ENCODE measurements at regions not wholly inside any gene's neighbourhood (a gene's known extent, or its start where the extent isn't known, plus 50 kb on each side); places are given as distances from the start of the nearest gene placed in this dataset.
"Not testable (repeated sequence)": the region's sequence is repeated elsewhere in the genome, so short reads cannot be mapped to it uniquely, and the experiment has no call there.

DNA sequence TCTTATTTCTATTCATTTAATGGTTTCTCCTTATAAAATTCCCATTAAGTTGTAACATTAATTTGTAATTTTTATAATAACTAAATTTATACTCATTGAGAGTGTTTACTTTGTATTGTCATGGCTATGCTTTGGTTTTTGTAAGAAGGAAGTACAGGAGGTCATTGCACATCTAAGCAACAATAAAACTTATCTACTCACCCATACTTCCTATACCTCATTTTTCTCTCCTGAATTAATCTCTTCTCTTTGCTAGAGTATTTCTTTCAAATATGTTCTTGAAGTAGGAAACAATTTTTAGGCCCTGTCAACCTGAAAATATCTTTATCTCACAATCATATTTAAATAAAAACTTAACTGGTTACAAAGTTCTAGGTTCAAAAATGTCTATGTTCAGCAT is 95.4 kb upstream of the WDR11 start:
- no peak for DNase-seq (ENCODE audit: low spot score)

DNA sequence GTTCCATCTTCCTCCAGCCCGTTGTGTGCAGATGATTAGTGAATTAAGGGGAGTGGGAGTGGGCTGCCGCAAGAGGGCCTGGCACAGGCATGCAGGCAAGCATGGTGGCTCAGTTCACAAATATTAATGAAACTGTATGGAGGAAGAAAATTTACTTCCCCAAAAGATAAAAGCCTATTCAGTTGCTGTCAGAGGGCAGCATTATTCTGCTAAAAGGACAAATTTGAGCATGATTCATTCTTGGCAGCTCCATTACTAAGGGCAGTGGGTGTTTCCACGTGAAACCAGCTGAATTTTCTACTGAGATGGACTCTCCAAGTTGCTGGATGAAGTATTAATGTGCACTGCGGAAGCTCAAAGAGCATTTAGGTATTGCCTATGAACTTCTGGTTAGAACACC is 90.9 kb upstream of the WDR11 start:
- no peak for DNase-seq (ENCODE audit: low spot score)

DNA sequence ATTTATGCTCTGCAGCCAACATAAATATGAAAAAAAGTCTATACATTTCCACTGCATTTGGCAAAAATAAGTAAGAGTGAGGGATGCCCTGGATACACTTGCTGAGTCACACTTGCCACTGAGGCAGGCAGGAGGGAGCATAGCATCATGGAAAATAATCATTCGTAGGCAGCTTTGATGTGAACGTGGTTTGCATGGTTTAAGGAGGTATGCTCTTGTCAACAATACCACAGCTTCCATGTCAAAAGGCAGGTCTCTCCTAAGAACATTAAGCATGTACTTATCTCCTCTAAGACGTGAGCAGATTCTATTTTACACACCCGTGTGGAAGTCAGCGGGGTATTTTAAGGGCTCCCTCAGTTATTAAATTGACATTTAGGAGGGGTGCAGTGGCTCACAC is 89.2 kb upstream of the WDR11 start:
- no peak for DNase-seq (ENCODE audit: low spot score)

DNA sequence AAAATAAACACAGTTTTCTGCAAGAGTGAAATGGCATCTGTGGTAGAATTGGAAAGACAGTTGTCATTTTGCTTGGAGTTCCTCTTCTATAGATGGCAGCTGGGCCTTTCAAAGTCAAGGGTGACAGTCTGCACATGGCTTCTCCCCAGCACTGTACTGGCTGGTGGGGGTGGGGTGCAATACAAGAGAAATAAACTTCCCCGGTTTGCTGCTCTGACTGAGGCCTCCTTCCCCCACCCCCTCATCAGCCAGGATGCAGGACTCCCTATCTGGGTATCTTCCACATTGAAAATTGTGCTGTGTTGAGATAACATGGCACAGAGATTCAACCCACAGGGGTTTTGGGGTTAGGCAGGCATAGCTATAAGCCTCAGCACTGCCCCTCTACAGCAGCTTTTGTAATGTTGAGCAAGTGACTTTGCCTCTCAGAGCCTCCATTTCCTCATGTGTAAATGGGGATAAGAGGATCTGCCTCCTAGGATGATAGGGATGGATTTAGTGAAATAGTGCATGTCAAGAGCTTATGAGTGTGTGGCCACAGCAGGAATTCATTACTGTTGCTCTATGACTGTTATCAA is 85.8 kb upstream of the WDR11 start:
- no peak for DNase-seq (ENCODE audit: low spot score)

DNA sequence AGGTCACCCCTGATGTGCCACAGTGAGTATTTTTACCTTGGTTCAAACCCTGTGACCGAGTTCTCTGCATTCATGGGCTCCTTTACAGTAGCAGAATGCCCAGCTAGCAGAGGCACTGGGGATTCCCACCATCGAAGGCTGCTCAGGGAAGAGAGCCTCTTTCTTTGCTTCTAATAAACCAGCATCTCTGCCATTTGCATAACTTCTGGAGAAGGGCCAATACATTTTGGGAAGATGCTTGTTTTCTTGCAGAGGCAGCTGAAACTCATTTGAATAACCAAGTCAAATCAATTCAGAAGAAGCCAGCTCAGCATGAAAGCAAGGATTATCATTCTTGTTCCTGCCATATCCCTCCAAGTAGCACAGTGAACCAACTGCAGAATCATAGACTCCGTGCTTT is 82.9 kb upstream of the WDR11 start:
- no peak for DNase-seq (ENCODE audit: low spot score)

DNA sequence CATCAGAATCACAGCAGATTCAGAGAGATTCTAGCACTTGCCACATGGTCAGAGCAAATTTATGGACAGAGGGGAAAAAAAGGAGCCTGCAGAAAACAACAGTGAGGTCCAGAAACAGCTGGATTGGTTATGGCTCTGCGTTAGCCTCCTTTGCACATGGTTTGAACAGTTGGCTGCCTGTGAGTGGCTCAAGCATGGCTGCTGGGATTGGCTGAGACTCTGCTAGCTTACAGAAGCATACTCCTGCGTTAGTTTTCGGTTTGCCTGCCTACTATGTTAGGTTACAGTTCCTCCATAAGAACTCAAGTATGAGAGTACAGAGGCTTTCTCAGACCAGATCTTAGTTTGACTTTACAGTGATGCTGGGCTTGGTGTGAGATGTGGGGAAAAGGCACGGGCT is 80.7 kb upstream of the WDR11 start:
- DNase-seq (ENCODE audit: low spot score) = no peak

DNA sequence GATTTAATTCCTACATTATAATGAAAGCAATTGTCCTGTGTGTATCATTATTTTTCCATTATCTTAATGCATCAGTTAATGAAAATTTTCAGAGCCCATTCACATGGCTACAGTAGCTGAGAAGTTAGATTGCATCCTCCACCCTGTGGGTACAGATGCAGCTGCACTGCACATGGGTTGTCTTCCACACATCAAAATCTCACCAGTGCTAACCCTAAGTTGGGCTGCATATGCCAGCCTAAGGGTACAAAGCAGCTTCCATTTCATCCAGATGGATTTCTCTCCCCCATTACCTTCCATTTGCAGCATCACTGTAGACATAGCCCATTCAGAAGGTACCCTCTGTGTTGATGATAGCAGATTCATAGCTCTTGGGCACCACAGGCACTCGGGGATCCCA is 74.7 kb upstream of the WDR11 start:
- no peak for DNase-seq (ENCODE audit: low spot score)

DNA sequence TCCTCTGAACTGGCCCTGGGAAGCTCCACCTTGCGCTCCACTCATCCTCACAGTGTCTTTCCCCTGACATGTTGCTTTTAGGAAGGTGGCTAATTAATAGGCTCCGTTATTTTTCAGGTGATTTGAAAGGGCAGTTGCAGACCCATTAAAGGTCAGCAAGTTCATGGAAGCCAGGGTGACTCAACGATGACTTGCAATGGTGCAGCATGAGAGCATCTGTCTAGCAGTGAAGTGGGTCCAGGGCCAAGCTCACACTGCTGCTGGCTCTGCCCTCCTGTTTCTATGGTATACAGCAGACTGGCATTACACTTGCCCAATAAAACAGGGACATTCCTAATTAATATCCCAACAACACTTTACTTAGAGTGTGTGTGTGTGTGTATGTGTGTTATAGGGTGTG is 68.8 kb upstream of the WDR11 start:
- DNase-seq (ENCODE audit: low spot score) = no peak

DNA sequence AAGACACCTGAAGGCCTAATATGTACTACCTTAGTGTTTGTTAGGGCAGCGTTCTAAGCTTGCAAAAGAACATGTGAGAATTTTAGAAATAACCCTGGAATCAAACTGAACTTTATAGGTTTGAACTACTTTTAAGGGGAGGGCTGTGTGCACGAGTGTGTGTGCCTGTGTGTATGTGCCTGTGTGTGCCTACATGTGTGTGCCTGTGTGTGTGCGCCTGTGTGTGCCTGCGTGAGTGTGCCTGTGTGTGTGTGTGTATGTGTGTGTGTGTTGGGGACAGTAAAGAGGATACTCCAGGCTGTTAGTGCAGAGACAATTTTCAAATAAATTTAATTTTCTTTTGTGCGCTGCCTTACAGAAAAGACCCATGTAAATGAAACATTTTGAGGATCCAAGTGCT is 68.1 kb upstream of the WDR11 start:
- DNase-seq (ENCODE audit: low spot score) = no peak

DNA sequence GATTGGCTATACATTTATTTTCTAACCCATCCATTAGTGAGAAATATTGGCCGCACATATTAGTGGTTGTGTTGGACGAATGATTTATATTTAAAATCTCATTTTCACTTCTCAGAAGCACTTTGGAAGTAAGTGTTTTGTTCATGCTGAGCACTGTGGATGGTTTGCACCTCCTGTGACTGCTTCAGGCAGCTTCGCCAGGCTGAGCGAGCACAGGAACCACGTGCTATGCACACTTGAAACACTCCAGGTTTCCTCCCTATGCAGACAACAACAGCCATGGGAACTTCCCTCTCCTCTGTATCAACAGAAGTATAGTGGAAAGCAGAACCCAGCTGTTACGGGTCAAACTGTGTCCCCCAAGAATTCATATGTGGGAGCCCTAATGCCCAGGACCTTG is 67.3 kb upstream of the WDR11 start:
- DNase-seq (ENCODE audit: low spot score) = no peak

DNA sequence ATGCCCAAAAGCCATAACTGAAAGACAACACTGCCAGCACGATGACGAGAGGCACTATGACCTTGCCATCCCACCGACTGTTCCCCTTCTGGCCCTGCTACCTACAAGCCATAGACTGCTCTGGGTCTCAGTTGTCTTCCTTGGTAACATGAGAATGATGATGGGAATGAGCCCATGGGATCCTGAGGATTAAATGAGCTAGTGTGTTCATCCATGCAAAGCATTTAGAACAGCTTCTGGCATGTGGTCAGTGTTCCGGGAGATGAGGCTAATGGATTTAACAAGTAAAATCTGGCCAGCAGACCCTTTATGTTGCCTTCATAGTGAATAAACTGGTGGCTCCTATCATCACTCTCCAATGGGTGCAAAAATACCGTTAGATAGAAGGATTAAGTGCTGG is 62.4 kb upstream of the WDR11 start:
- no peak for DNase-seq (ENCODE audit: low spot score)

DNA sequence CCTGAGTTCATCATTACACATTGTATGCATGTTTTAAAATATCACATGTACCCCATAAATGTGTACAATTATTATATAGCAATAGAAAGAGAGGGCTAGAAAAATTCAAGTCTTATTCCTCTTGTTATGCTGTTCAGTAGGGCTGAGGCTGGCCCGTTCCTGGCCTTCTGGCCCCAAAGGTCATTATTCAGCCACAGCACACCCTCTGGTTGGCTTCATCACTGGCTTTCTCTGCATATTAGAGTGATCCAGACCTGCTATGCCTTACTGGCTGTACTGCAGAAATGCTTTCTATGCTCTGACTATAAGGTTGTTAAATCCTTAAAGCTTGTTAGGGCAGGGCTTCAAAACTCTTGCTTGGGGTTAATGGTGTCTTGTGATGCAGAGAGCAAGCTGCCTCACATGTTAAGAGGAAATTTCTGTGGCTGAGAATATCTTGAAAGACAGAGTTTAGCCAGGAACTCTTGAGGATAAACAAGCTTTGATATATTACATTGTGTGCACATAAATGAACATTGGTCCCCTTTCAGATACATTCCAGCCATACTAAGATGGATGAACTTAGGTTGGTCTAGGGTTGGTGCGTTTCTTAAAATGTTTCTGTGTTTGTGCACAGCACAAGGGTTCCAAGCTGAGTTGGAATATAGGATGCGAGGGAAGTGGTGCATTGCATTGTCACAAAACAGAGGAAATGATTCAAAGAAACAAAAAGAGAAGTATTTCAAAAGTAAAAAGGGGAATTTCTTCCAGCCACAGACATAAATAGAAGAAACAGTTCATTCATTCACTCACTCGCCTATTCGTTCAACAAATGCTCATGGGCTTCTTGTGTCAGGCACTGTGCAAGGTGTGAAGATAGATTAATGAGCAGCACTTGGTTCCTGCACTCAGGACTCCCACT is 61.6 kb upstream of the WDR11 start:
- DNase-seq (ENCODE audit: low spot score) = no peak

DNA sequence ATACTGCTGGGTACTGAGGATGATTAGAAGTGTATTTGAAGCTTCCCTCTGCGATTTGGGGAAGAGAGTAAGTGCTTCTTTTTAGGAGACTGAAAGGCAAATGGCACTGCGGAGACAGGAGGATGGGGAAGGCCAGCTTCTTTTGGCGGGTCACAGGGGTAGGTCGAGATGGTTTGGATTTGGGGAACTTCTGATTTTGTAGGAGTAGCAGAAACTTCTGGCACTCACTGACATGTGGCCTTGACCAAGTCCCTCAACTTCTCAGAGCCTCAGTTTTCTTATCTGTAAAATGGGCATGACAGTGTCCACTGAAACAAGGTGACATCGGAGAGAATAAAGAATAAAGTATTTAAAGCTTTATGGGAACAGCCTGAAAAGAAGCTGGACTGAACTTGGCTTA is 59.8 kb upstream of the WDR11 start:
- no peak for DNase-seq (ENCODE audit: low spot score)

DNA sequence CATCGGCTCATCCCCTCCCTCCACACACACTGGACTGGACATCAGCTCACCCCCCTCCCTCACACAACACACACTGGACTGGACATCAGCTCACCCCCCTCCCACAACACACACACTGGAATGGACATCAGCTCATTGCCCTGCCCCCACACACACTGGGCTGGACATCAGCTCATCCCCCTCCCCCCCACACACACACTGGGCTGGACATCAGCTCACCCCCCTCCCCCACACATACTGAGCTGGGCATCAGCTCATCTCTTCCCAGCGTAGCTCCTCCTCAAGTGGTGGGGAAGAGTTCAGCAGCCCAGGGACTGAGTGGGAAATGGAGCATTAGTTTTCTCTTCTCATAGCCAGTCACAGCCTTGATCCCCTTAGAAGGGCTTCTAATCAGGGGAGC is 58.1 kb upstream of the WDR11 start:
- no peak for DNase-seq (ENCODE audit: low spot score)

DNA sequence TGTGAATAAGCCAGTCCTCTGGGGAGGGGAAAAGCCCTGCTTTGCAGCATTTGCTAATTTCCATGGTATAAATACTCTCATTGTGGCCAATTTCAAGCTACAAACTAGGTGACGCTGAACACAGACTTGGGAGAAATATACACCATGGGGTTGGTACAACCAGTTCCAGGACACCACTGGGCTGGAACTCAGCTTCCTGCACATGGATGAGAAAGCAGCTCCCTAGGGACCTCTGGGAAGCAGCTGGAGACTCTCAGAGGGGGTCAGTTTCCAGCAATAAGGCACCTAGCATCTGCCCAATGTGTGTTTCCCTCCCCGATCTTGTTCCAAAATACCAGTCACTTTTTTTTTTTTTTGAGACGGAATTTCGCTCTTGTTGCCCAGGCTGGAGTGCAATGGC is 56.8 kb upstream of the WDR11 start:
- no peak for DNase-seq (ENCODE audit: low spot score)

DNA sequence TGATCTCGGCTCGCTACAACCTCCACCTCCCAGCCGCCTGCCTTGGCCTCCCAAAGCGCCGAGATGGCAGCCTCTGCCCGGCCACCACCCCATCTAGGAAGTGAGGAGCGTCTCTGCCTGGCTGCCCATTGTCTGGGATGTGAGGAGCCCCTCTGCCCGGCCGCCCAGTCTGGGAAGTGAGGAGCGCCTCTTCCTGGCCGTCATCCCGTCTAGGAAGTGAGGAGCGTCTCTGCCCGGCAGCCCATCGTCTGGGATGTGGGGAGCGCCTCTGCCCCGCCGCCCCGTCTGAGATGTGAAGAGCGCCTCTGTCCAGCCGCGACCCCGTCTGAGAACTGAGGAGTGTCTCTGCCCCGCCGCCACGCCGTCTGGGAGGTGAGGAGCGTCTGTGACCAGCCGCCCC is 52.9 kb upstream of the WDR11 start:
- DNase-seq (ENCODE audit: low spot score) = not testable (repeated sequence)

DNA sequence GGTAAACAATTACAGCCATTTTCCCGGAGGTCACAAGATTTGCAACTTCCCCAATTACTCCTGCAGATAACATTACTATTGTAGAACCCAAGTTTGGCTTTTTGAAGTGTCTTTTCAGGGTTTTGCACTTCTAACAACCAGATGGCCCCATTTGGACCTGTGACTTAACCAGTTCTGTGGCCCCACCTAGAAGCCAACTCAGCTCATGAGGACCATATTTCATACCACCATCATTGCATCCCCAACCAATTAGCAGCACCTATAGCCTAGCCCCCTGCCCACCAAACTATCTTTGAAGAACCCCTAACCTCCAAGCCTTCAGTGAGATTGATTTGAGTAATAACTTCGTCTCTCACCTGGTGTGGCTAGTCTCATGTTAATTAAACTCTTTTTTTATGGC is 51.3 kb upstream of the WDR11 start:
- DNase-seq (ENCODE audit: low spot score) = no peak

DNA sequence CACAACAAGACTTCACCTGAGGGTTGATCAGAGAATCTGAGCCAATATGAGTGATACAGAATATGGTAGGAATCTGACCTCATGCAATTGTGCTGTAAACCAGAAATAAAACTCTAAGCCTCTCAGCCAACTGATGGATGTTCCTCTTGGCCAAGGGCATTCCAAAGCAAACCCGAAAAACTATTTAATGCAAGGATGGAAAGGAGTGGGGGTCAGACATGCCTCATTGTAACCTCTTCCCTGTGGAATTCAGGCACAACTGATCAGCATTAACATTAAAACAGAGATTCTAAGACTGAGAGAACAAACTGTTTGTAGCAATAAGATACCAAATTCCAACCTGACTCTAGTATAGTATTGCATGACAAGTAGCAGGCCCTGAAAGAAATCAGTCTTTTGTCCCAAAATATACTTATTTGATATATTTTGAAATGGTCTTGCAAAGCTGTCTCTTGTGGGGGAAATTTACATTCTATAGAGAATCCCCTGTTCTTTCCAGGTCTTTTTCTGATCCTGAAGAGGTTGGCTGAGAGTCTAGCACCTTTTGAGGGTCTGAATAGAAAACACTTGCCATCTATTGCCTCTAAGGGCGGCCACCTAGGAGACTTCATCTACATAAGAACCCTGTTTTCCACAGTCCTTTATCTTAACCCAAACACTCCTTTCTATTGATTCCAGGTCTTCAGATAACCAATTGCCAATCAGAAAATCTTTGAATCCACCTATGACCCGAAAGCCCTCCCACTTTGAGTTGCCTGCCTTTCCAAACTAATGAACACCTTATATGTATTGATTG is 50.4 kb upstream of the WDR11 start:
- DNase-seq (ENCODE audit: low spot score) = no peak

All from AG08396 (cell line).